ENCODE measurements at regions not wholly inside any gene's neighbourhood (a gene's known extent, or its start where the extent isn't known, plus 50 kb on each side); places are given as distances from the start of the nearest gene placed in this dataset.

DNA sequence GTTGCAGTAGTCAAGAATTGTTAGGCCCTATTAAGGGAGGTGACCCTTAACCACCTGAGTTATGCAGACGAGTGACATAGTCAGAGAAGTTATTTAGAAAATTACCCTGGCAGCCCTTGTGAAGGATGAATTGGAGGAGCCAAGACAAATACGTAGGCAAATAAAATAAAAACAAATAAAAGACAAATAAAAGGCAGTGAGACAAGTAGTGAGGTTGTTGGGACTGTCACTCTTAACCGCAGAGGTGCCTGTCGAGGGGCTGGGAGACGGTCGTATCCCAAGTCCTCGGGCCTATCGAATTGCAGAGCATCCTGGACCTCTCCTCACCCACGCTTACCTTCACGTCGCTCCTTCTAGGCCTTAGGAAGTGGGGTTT lies 58.0 kb upstream of the ZC4H2 start:
- DNase-seq (ENCODE audit: low spot score) = no peak

All from CD4-positive, alpha-beta T cell treated with Interleukin-15 for 4 hours (primary cell).